ENCODE measurements at regions not wholly inside any gene's neighbourhood (a gene's known extent, or its start where the extent isn't known, plus 50 kb on each side); places are given as distances from the start of the nearest gene placed in this dataset.
A peak's percentile ranks its signal among the peaks of the same experiment; 100 is the strongest.

DNA sequence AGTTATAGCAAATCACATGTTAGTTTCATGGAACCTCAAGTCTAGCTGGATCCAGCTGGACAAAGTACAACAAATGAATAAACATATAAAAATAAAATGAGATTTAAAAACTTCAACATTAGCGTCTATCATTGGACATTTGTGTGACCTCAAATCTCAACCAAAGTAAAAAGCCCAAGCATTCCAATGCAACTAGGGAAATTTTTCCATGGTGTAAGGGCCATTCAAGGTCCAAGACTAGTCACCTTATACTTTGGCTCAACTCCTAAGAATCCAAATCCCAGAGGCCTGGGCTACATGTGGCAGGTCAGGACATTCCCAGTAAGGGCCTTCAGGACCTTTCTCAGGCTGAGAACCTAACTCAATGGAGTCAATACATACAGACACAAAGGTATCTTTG, 137.4 kb upstream of the DMAC1 start:
- no peak for DNase-seq

DNA sequence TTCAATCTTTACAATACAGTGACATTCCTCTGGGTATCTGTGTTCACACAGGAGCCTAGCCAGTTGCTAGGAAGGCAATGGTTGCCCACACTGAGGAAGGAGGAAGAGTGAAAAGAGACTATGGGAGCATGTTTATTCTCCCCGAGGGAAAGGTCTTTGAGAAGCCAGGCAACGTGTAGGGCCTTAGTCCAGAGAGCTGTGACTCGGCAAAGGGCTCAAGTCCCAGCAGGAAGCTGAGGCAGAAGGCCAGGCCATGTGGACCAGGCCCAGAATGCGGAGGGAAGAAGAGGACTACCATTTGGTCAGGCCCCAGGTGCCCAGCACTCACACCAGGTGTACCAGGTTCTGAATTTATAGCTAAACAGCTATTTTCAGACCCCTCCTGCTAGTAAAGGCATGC, 136.6 kb upstream of the DMAC1 start:
- no peak for DNase-seq

DNA sequence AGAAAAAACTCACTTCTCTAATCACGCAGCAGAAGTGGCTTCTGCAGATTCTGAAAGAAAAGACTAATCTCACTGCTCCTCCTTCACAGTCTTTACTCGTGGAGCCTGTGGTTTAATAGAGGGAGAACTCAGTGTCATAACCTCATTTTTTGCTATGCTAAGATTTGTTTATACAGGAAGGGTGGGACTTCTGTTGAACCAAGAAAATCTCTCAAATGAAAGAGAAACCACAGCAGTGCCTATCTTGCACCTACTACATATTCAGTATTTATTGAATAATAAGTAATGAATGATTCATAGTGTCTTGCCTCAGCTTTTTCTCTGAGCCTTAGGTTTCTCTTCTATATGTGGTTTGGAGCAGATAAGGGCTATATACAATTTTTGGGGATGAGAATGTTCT, 136.1 kb upstream of the DMAC1 start:
- no peak for DNase-seq

DNA sequence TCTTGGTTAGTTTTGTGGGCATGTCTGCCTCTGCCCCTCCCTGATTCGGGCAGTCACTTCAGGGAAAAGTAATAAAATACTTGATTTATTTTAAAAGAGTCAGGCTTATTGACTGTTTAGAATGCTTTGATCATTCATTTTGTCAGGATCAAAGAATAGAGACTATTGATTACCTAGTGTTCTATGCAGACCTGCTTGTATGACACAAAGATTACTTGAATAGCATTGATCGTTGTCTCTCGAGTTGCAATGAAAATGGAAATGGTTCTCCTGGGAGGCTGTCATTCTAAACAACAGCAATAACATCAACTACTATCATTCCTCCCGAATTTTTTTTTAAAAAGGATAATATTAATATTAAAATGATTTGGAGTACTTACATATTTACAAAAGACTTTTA, 133.2 kb upstream of the DMAC1 start:
- no peak for DNase-seq

DNA sequence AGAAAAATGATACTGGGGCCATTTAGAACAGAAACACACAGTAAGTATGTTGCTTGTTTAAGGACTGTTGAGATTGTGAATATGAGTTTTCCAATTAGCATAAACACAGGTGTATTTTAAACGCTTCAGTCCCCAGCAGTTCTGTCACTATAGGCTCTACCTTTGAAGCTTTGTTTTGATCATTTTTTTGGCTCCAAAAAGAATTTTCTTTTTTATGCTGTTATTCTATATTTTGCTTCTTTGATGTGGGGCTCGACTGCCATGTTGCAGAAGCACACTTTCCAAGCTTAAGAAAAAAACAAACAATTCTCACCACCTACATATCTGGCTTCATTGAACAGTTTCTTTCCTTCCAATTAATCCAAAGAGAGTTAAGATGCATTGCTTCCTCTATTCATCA, 131.0 kb upstream of the DMAC1 start:
- DNase-seq: no peak

DNA sequence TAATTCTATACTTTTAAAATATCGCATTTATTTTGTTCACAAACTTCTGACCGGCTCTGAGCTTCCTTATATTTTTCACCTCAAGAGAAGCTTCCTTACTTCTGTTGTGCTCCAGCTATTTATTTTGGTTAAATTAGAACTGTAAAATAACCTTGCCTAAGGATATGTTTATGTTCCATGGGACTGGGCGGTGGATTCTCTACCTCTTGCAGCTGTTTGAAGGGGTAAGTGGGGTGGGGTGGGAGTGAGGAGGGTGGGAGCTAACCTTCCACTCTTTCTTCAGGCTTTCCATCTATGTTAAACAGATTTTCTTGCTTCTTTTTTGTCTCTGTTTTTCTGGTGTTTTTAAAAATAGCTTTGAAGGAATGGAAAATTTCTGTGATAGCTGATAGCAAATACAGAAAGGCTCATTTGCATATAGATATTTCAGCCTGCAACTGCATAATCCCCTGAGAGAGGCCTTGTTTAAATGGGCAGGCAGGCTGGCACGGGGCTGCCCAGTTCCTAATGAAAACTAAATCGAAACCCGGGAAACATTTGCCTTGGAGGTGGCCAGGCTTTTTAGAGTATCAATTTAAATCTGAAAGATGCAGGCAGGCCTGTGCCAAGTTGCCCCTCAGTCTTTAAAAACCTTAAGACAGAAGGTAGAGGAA, 122.1 kb upstream of the DMAC1 start:
- no peak for DNase-seq

DNA sequence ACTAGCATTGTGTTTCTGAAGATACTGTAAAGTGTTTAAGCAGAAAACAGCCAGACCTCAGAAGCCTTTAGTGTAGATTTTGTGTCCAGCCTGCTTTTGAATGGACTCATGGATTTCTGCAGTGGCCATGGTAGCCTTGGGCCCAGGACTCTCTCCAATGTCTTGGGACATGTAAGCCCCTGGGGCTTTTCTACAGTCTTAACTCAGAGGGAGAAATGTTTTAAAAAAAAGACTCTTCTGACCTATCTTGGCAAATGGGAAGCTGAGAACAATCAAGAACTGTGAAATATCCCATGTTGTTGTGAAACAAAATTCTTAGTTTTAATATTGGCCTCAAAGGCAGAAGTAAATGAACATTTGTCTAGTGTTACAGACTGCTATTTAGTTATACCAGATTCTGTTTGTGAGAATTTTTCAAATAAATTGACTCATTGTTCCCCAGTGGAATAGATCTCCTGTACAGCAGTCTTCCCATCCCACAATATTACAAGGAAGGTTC, 112.5 kb upstream of the DMAC1 start:
- no peak for DNase-seq

DNA sequence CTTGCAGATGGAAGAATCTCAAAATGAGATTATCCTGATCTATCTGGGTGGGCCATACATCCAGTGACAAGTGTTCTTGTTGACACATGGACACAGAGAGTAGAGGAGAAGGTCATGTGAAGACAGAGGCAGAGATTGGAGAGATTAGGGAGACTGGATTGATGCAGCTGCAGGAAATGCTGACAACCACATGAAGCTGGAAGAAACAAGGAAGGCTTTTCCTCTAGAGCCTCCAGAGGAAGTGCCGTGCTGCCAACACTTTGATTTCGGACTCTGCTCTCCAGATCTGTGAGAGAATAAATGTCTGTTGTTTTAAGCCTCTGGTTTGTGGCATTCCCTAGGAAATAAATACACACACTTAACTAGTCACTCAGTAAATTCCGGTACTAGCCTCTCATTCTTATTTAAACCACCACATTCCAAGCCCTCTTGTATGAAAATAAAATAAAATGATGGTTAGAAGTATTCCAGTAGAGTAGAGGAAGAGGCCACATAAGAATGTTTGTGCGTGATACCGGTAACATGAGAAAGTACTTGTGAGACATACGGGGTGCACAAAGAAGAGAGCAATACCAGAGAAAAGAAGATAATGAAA, 110.9 kb upstream of the DMAC1 start:
- no peak for DNase-seq

DNA sequence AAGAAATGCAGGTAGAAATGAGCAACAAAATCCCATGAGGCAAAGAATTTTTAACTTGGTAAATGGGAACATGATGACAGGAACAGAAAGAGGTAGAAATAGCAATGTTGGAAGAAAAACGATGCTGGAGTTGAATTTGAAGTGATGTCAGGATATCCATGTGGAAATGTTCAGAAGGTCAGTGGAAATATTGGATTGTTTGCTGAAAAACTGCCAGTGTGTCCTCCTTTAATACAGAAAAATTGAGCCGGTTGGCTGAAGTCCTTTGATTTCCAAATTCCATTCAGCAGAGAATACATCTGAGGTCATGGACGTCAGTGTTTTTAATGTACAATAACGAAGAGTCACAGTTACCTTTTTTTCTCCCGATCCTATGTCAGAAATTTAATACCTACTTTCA, 110.0 kb upstream of the DMAC1 start:
- DNase-seq: no peak

DNA sequence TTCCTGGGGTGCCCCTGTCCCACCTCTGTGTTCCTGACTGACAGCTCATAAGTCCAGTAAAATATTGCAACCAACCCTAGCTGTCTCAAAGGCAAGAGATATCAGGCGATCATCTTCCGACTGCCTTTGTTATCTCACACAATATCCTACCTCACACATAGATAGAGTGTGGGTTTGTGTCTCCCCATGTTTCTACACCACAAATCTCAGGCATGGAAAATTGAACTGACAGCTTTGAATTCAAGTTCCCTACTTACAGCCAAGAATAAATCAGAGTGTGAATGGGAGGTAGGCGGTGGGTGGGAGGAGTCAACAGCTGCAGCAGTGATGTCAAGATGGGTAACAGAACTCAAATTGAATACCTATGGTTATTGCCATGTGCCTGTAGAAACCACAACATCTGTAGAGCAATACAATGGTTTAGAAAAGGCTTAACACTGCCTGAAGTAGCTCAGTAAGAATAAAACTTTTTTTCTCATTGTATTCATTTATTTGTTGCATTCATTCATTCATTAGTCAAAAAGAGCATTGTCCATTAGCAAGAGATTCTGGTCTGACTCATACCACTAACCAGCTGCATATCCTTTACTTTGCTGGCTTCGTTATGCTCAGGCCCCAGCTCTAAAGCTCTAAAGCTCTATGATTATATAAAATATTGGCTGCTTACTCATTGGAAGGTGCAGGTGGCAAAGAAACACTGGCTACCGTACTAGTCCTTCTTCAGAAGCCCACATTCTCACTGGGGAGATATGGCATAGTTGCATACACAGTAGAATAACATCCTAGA, 108.2 kb upstream of the DMAC1 start:
- DNase-seq: no peak

DNA sequence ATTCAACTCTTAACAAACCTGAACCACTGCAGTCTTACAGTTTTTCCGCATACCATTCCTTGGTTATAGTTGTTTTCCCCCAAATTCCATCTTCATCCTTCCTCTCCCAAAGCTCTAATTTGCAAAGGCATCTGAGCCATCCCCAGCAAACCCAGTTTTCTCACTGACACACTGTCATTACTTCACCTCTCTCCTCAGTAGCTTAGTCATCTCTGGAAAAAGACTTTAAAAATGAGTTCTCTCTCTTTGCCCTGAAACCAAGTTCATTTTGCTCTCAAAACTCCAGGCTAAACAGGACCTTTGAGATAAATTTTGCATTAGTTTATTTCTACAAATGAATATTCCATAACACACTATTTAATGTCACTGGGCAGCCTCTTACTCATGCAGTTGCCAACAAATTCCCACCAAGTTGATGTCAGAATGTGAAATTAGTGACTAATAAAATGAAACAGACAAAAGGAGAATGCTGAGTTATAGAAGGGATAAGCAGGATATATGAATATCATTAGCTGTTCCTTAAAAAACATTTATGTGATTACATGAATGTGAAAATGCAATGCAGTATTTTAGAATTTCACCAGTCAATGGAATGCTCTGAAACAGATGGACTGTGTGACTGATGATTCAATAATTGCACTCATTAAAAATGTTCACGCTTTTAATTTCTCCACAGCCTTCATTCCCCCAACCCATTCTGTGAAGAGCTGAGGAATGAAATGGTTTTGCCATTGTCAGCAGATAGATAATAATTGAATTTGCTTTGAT, 107.4 kb upstream of the DMAC1 start:
- no peak for DNase-seq

DNA sequence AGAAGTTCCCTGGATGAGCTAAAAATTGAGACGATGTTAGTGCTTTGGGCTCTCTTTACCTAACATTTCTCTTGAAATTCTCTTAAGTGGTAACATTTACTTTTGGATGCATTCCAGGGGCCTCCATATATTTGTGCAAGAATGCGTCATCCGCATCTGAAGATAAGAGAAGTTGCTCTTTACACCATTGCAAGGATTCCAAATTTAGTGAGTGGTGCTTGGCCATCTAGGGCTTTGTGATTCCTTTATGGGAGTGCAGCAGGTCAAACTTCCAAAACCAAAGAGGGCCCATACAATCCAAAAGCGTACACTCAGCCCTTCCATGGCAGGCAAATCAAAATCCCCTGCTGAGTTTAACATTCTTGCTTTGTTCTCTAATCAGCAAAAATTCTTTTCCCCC, 102.0 kb upstream of the DMAC1 start:
- no peak for DNase-seq

DNA sequence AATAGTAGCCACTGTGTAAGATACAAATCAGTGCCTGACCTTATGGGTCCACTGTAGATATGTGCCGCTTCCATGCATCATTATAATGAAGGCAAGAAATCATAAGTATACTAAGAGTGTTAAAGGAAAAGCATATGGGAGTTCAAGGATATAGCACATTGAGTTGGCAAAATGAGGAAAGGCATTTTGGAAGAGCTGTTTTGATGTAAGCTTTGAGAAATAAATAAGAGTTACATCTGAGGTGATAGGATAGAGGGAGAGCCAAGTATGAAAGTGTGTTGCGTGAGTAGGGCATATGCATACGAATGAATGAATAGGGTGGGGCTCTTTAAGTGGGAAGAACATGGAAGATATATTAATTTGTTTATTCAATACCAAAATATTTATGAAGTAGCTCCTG, 101.0 kb upstream of the DMAC1 start:
- DNase-seq: no peak

DNA sequence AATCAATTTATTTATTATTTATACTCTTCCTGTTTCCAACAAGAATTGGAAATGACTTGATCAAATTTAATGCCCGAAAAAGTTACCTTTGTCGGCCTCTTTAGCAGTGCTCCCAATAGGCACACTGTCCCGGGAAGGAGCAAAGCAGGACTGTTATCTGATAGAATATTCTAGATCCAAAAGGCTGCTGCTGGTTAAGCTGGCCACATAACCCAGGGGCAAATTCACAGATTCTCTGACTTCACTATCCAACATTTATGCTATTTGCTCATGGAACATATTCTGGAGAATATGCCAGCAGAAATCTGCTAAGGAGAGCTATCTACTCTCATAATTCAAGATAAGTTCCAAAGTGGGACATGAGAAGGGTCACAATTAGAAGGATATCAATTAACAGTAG, 100.2 kb upstream of the DMAC1 start:
- no peak for DNase-seq

DNA sequence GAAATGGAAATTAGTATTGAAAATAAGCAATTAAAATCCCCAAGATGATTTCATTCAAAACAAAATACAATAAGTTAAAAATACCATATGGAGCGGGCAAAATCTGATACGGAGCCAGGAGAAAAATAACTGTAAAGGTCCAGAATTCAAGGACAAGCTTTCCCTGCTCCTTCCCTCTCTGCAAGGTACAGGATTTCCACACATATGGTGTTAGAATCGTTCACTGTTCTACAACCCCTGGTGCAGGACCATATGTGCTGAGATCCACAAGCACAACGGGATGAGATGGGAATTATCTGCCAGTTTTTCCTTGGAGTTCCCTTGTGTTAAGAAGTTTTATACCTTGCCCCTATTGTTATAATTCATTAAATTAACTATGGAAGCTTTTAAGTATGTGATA, 94.7 kb upstream of the DMAC1 start:
- no peak for DNase-seq

DNA sequence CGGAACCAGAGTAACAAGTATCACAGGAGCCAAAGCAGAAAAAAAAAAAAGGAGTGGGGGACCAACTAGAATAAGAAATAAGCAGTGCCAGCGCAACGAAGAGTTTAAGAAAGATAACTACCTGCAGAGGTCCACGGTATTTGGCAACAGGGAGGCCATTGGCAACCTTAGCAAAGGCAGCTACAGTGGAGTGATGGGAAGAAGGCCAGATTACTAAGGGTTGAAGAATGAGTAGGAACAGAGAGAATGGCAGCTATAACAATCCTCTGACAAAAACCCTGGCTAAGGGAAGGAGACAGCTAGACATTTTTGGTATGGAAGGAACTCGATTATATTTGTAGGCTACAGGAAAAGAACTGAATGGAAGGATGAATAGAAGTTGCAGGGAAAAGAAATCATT, 93.4 kb upstream of the DMAC1 start:
- no peak for DNase-seq

DNA sequence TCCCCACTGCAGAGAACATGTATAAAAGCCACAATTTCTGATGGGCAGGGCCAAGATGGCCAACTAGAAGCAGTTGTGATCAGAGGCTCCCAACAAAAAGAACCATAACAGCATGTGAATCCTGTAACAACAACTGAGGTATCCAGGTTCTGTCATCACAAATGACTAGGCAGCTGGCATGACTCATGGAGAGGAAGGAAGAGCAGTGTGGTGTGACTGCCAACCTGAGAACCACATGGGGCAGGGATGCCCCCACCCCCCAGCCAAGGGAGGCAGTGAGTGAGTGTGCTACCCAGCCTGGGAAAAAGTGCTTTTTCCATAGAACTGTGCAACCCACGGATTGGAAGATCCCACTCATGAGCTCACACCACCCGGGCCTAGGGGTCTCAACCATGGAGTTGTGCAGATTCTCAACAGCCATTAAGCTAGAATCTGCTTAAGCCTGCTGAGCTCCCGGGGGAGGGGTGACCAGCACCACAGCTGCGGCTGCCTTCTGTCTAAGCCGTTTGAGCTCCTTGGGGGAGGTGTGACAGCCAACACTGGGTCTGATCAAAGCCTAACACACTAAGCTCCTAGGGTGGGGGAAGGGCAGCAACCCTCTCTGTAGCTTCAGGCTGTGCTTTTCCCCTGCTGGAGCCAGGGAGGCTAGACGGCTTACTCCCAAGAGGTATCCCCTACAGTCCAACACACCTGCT, 80.1 kb upstream of the DMAC1 start:
- DNase-seq: peak; percentile 39

DNA sequence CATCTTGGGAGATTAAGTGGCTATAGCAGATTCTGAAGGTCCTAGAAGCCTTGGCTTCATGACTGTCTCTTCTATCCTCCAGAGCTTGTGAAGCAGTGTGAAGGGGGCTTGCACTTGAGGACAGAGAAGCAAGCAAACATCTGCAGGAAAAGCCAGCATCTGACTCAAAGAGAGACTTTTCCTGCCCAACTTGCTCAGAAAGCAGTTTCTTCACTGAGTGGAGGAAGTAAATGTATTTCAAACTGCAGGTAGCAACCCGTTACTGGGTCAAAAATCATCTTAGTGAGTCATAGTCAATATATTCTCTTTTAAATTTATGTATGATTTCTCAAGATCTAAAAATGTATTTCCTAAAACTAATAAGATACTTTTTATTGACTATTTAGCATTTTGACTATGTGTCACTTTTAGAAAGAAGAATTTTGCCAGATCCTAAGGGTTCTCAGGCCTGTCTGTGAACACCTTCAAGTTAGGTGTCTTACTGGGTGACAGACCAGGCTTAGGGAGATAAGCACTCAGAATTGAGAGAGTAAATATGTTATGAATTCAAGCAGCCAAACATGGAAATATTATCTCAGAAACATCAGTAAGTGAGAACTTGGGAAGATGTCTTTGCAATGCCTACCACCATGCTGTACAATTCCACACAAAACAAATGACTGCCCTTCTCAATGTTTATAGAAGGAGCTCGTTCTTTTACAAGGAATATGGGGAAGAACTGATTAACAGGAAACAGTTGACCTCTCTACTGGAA, 72.6 kb upstream of the DMAC1 start:
- DNase-seq: no peak

DNA sequence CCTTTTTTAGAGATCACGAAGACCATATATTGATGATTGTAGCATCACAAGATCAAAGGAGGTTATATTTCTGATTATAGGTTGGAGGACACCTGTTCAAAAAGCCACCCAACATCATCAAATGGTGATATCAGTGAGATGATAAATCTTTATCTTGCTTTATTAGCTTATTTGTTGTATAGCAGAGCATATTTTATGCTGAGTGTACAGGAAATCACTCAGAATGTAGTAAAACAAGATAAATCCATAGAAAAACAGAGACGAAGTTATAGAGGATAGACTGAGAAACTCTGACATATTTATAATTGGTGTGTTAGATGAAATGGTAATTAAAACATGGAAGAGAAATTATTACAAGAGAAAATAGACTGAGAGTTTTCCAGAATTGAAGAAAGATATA, 69.8 kb upstream of the DMAC1 start:
- DNase-seq: no peak

DNA sequence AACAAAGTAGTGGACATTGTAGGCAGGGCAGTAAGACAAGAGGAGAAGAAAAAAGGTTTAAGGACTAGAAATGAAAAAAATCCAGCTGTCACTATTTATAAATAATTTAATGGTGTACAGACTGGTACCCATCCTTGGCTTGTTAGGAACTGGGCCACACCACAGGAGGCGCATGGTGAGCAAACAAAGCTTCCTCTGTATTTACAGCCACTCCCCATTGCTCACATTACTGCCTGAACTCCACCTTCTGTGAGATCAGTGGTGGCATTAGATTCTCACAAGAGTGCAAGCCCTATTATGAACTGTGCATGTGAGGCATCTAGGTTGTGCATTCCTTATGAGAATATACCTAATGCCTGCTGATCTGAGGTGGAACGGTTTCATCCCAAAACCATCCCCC, 62.6 kb upstream of the DMAC1 start:
- no peak for DNase-seq

DNA sequence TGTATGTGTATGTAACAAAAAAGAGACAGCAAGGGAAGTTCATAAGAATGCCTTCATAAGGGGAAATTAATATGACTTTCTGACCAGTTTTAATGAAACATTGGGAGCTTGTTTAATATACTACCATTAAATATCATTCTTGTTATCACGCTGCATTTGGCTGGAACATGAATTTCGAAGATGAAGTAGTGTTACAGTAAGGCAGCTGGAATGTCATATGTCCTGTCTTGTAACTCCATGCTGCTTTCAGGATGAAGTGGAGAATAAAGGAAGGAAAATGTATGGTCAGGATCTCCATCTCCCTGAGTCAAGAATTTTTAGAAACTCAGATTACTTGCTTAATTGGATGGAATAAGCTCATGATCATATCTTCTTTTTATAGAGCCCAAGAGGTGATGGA, 61.5 kb upstream of the DMAC1 start:
- DNase-seq: no peak

DNA sequence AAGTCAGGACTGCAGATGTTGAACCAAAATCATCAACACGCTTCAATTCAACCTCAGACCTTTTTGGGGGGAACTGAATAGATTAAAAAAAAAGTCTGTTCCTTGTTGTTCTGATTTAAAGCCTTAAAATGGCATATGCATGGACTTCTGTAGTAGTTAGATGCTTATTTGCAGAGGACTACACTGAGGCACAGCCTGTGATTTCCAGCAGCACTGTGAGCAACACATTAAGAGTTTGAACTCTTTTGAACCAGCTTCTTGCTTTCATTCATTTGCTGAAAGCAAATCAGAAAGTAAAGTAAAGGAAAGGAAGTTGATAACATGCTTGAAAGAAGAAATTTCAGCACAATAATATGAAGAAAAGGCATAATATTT, 60.7 kb upstream of the DMAC1 start:
- no peak for DNase-seq
